Breast epithelium (tissue), 3 donors: ENCODE measurements at regions not wholly inside any gene's neighbourhood (a gene's known extent, or its start where the extent isn't known, plus 50 kb on each side); places are given as distances from the start of the nearest gene placed in this dataset.

Experiments used
- CTCF ChIP-seq, 3 donors: fragments of 450-650 bp; IDR thresholded peaks; one replicate each; pipeline ENCODE4 v1.5.1; 2016 to 2017; ENCODE audit warnings: antibody characterized with exemption in 3 of 3, mild to moderate bottlenecking in 3 of 3, moderate library complexity in 3 of 3
- POLR2A ChIP-seq: fragments of 450-650 bp; IDR thresholded peaks from one replicate; pipeline ENCODE4 v1.6.1; 2016; ENCODE audit warnings: antibody characterized with exemption, mild to moderate bottlenecking, moderate library complexity
- POLR2AphosphoS5 ChIP-seq, 3 donors: sonication (generic); formaldehyde crosslinking; IDR thresholded peaks; one replicate each; pipeline ENCODE4 v1.6.1; 2017; ENCODE audit warnings: antibody characterized with exemption in 3 of 3

- no peak for TF ChIP-seq CTCF (IDR thresholded peaks at IDR 0.05)
- TF ChIP-seq POLR2A = no peak
- no peak for TF ChIP-seq POLR2AphosphoS5 (IDR thresholded peaks at IDR 0.05)
These were observed 403.3 kb downstream of the HNRNPD start for GRCh38 chr4:81970454-81970853.
